HG03520 (cell line): ENCODE measurements at regions not wholly inside any gene's neighbourhood (a gene's known extent, or its start where the extent isn't known, plus 50 kb on each side); places are given as distances from the start of the nearest gene placed in this dataset.

Source experiments
- ATAC-seq: cut with Tn5 transposase; IDR thresholded peaks from one replicate; pipeline ENCODE4 v1.9.1; 2021; ENCODE audit warnings: mild to moderate bottlenecking, moderate library complexity; ENCODE audit not compliant: unreplicated experiment

DNA sequence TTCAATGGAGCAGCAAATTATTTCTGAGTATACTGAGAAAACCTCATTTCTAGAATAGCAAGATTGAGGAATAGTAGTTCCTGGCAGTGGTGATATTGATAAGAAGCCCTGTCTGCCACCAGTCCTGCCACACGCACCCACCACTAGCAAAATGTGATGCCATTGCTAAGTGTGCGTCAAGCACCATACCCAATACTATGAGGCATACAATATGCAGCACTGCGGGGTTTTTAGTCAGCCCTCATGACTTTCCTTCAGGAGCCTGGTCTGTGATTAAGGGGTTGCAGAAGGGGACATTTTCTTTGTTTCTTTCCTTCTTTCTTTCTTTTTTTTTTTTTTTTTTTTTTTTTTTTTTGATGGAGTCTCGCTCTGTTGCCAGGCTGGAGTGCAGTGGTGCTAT is 128.7 kb upstream of the USP38 start:
- no peak for ATAC-seq

DNA sequence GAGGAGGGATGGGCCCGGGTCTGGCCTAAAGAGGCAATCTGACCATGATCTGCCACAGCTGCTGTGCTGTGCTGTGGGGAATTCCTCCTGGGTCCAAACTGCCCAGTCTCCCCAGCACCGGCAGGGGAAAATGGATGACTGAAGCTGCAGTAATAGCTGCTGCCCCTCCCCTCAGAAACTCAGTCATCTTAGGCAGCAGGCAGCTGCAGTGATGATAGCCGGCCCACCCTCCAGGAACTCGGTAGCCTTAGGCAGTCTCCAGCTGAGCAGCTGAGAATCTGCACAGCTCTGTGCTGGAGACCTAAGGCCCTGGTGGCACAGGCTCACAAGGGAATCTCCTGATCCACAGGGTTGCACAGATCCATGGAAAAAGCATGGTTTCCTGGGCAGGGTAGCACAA is 113.4 kb upstream of the USP38 start:
- no peak for ATAC-seq

DNA sequence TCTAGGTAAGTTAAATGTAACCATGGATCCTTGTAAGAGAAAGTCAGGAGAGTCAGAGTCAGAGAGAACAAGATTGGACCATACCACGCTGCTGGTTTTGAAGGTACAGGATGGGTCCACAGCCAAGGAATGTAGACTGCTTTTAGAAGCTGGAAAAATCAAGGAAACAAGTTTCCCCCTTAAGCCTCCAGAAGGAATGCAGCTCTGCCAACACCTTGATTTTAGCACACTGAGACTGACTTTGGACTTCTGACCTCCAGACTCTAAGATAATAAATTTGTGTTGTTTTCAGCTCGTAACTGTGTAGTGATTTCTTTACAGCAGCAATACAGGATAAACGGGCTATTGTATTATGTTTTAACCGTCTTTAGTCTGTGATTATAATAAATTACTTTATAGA is 108.0 kb upstream of the USP38 start:
- no peak for ATAC-seq

DNA sequence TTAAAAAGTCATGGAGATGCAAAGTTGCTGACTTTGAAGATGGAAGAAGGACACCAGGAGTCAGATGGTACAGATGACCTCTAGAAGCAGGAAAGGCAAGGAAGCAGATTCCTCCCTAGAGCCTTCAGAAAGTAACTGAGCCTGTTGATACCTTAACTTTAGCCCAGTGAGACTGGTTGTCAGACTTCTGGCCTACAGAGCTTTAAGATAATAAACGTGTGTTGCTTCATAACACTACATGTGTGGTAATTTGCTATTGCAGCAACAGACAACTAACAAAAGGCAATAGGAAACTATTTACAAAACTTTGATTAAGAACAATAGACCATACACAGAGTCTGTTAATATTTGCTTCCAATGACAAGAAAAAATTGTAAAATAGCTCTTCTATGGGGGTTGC is 102.0 kb upstream of the USP38 start:
- no peak for ATAC-seq

DNA sequence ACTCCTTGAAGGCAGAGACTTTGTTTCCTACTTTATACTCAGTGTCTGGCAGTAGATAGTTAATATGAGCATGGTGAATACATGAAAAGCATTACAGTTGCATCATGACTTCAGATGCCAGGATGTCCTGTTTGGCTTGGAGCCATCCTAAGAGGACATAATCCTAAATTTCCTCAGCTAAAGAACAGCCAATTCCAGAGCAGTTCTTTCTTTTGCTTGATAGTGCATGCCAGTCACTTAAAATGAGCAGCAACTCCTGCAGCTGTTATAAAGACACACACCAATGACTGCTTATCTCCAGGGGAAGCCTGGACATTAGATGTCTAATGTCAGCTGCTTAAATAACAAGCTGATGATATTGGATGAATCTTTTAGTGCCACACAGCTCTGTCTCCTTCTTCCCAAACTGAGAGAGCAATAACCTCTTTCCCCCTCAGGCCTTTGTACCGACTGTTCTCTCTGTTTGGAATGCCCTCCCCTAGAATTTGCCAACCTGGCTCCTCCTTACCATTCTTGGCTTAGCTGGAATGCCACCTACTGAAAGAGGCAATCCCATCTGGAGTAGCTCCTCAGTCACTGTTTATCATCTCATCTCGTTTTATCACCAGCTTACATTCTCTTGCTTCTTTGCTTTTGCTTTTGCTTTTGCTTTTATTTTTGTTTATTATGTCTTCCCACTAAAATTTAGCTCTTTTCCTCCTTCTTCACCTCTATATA is 100.8 kb upstream of the USP38 start:
- no peak for ATAC-seq

DNA sequence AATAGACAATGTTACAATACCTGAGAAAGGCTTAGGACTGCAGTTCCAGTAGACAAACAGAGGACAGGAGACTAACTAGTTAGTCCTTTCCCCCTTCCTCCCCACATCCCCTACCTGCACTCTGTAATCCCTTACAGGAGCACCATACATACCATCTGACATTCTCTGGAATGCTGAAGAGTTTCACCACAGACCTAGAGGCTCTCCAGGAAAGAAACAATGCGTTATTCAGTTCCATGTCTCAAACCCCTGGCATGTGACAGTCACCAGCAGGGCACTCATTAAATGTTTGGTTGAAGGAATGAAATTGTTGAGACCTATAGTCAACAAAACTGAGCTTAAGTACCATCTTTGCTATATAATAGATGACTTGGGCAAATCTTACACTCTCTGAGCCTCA is 100.2 kb upstream of the USP38 start:
- ATAC-seq = no peak

DNA sequence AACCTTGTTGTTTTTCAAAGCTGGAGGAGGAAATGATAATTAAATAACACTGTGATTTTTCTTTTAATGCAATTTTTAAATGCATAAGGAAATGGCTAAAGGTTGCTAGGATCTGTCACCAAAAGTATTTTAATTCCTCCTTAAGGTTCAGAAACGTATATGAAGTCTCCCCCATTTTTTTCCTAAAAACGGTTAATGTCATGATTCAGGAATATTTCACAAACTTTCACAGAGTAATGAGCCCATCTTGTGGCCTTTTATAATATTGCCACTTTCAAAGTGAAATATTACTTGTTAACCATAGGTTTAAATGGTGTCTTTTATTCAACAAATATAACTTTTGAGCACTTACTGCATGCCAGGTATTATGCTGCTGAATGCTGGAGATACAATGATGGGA is 99.5 kb upstream of the USP38 start:
- no peak for ATAC-seq

DNA sequence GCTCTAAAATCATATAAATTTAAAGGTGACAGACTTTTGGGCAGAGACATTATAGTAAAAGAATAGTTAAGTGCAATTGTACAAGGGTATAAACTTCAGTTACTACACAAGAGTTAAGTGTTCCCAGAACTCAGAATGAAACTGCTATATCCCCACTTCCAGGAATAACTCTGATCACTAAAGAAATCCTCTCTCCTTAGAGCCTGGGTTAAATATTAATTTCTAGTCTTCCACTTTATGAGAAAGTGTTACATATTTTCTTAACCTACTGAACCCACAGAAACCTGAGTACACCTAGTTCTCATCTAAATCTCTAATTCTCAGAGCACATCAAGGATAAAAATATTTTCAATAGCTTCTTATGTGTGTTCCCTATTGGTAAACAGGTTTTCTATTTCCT is 99.1 kb upstream of the USP38 start:
- ATAC-seq = no peak

DNA sequence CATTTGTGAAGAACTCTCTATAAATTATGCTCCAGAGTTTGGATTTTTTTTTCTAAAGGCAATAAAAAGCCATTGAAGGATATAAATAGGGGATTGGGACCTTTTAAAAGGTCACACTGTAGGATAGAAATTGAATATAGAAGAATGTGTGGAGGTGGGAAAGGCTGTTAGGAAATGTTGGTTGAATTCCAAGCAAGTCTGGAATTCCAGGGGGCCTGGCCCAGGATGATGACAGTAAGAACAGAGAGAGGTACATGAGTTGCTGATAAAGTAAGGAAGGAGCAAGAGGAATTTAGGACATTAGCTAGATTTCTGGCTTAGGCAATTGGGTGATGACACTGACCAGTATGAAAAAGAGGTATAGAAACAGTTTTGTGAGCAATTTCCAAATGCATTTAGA is 95.4 kb upstream of the USP38 start:
- no peak for ATAC-seq

DNA sequence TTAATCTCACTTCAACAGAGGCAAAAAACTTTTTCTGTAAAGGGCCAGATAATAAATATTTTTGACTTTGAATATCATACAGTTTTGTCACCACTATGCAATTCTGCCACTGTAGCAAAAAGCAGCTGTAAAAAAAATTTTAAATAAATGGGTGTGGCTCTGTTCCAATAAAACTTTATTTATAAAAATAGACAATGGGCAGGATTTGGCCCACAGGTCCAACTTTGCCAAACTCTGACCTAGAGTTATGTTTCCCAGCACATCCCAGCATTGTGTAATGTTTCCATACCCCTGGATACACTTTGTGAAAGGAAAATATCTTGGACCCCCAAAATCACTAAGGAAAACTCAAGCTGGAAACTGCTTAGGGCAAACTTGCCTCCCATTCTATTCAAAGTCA is 94.9 kb upstream of the USP38 start:
- no peak for ATAC-seq

DNA sequence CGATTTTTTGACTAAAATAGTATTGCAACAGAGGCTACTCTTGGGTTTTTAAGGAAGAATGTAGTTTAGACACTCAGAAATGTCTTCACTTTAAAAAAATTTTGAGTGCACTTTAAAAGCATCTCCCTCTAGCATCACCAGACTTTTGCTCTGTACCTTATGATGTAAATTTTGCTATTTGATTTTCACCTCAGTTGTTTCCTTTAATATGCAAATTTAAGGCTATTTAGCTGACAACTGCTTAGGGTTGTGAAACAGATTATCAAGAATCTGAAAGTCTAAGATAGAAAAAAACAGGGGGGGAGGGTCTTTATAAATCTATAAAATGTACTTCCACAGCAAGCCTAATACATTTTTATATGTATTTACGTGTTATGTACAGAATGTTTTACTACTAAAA is 92.9 kb upstream of the USP38 start:
- ATAC-seq = no peak

DNA sequence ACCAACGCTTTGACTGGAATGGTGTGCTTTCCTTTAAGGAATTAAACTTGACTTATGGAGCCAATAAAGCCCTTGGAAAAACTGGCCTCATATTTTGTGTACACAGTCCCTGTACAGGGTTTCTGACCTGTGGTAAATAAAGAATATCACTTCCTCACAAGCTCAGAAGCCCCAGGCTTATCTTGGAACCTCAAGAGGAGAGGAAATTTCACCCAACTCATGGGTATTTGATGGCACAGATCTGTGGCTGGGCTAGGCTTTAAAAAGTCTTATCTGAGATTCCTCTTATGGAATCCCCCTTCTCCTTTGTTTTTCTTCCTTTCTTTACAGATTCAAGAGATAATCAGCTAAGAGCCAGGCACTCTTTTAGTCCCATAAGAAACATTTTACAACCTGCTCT is 89.3 kb upstream of the USP38 start:
- no peak for ATAC-seq

DNA sequence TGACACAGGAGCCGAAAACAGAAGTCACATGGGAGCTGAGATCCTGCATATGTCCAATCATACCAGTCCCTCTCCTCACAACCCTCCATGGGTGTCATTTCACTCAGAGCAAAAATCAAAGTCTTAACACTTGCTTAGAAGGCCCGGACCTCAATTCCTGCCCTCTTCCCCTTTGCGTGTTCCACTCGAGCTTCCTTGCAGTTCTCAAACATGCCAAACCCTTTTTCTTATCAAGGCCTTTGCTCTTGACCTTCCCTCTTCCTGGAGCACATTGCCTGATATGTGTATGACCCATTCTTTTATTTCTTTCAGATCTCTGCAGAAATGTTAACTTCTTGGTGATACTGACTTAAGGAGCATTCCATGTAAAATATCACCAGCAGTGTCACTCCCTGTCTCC is 87.0 kb upstream of the USP38 start:
- no peak for ATAC-seq

DNA sequence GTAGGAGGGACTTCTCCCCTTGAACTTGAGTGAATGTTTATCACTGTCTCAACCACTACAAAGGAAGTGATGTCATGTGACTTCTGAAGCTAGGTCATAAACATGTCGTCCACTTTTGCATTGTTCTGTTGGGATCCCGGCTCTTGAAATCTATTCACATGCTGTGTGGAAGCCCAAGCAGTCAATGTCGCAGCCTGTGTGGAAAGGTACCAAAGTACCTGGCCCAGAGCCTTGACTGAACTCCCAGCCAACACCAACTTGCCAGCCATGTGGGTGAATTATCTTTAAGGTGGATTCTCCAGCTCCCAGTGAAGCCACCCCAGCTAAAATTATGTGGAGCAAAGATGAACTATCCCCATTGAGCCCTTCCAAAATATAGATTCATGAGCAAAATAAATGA is 85.0 kb upstream of the USP38 start:
- ATAC-seq = no peak

DNA sequence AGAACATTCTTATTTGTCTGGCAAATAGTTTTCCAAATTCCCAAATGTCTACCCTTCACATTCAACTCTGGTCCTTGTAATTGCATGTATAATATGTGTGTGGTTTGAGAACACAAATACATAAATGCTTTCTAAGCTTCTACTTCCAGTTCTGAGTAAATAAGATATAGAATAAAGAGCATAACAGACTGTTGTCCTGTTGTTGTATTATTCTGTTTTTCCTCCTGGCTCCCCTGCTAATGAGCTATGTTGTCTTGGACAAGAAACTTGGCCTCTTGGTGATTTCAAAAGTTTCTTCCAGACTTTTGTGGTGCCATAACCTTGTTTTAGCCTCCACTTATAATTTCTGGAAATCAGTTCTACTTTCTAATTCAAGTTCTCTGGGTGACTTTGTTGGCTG is 75.3 kb upstream of the USP38 start:
- no peak for ATAC-seq

DNA sequence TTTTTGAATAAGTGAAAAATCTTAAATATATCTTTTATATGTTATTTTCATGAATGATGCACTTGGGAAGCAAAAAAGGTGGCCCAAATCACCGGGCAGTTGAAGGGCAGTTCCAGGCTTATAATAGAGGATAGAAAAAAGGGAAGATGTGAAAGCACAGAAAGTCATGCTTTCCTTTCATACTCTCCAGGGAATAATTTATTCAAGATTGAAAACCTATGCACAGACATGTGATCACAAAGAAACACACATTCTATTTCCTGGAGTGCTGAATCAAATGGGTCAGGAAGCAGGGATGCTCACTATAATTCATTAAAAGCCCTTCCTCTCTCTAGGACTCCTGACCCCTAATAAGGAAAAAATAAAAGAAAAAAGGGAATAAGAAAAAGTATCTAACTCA is 66.1 kb upstream of the USP38 start:
- no peak for ATAC-seq

DNA sequence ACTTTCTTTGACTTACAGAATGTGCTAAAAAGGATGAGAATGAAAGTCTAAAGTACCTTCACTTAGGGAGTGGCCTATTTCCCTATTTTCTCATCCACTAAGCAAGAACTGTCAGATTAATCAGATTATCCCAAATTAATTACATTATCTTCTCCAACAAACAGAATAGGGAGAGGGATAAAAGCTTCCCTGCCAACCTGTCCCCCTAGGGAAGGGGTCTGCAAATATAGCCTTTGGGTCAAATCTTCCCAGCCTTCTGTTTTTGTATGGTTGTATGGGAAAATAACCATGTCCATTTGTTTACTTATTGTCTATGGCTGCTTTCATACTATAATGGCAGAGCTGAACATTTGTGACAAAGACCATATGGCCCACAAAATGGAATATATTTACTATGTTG is 57.1 kb upstream of the USP38 start:
- ATAC-seq = no peak

DNA sequence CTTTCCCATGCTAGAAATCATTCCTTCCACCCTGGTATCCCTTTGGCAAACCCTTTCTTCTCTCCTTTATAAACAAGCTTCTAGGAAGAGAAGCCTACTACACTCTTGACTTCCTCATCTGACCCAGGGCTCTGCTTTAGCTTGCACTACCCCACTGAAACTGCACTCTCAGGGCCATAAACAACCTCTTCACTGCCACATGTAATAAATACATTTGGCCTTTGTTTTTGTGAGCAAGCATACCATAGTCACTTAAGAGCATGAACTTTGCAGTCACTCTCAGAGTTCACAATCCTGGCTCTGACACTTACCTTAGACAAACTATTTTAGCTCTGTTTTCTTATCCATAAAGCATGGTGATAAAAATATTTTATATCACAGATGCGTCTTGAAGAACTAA is 50.7 kb upstream of the USP38 start:
- ATAC-seq = no peak
